Mammary epithelial cell (primary cell): ENCODE measurements at regions not wholly inside any gene's neighbourhood (a gene's known extent, or its start where the extent isn't known, plus 50 kb on each side); places are given as distances from the start of the nearest gene placed in this dataset.

Experiments
- CTCF ChIP-seq, 2 donors: IDR thresholded peaks in 1 of 2; conservative IDR thresholded peaks in 1 of 2; 2 replicates each; pipeline ENCODE4 v1.5.1; 2011 to 2012; ENCODE audit warnings: inconsistent platforms in 2 of 2, low read length in 2 of 2, mild to moderate bottlenecking in 2 of 2, control low read depth in 1 of 2, low read depth in 1 of 2; ENCODE audit not compliant: insufficient read depth in 1 of 2; ENCODE audit errors: extremely low read depth in 1 of 2
- EZH2 ChIP-seq: IDR thresholded peaks from 2 replicates; pipeline ENCODE4 v1.6.1; 2012; ENCODE audit warnings: low read length, inconsistent platforms, borderline replicate concordance

DNA sequence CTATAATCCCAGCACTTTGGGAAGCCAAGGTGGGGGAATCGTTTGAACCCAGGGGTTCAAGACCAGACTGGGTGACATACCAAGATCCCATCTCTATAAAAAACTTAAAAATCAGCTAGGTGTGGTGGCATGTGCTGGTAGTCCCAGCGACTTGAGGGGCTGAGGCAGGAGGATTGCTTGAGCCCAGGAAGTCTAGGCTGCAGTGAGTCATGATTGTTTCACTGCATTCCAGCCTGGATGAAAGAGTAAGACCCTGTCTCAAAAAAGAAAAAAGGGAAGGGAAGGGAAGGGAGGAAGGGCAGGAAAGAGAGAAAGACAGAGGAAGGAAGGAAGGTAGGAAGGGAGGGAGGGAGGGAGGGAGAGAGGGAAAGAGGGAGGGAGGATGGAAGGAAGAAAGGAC, 133.7 kb upstream of the LRRN1 start:
- TF ChIP-seq CTCF (conservative IDR thresholded peaks at IDR 0.05 in 1 of 2, IDR thresholded peaks at IDR 0.05 in 1 of 2; ENCODE audit: extremely low read depth in 1 of 2, insufficient read depth in 1 of 2, low read depth in 1 of 2, low read length in 2 of 2) (no peak), EZH2 (no peak)
